GM21825 (cell line): ENCODE measurements at regions not wholly inside any gene's neighbourhood (a gene's known extent, or its start where the extent isn't known, plus 50 kb on each side); places are given as distances from the start of the nearest gene placed in this dataset.

Experiments
- ATAC-seq: cut with Tn5 transposase; IDR thresholded peaks from one replicate; pipeline ENCODE4 v1.9.1; 2021; ENCODE audit warnings: mild to moderate bottlenecking, moderate library complexity; ENCODE audit not compliant: unreplicated experiment

DNA sequence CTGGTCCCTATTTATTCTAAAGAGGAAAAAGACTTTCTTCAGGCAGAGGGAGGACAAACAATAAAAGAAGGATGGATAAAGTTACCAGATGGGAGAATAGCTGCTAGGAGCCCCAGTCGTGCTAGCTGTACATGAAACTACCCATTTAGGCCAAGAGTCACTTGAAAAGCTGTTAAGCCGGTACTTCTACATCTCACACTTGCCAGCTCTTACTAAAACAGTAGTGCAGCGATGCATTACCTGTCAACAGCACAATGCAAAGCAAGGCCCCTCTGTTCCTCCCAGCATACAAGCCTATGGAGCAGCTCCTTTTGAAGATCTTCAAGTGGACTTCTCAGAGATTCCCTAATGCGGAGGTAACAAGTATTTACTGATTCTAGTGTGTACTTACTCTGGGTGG is 1138.8 kb downstream of the ARAP2 start:
- no peak for ATAC-seq

DNA sequence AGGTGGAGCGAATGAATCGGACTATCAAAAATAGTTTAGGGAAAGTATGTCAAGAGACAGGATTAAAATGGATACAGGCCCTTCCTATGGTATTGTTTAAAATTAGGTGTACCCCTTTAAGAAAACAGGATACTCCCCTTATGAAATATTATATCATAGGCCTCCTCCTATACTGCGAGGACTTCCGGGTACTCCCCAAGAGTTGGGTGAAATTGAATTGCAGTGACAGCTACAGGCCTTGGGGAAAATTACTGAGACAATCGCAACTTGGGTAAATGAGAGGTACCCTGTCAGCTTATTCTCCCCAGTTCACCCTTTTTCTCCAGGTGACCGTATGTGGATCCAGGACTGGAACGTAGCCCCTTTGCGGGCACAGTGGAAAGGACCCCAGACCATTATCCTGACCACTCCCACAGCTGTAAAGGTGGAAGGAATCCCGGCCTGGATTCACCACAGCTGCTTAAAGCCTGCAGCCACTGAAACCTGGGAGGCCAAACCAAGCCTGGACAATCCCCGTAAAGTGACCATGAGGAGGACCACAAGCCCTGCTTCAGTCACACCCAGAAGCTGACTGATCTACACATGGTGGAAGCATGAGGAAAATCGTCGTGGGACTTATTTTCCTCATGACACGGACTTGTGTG is 1138.1 kb downstream of the ARAP2 start:
- no peak for ATAC-seq

DNA sequence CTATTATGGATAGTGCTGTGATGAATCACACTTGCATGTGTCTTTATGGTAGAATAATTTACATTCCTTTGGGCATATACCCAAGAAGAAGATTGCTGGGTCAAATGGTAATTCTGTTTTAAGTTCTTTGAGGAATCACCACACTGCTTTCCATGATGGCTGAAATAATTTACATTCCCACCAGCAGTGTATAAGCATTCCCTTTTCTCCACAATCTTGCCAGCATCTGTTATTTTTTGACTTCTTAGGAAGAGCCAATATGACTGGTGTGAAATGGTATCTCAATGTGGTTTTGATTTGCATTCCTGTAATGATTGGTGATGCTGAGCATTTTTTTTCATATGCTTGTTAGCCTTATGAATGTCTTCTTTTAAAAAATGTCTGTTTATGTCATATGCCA is 1120.2 kb downstream of the ARAP2 start:
- no peak for ATAC-seq

DNA sequence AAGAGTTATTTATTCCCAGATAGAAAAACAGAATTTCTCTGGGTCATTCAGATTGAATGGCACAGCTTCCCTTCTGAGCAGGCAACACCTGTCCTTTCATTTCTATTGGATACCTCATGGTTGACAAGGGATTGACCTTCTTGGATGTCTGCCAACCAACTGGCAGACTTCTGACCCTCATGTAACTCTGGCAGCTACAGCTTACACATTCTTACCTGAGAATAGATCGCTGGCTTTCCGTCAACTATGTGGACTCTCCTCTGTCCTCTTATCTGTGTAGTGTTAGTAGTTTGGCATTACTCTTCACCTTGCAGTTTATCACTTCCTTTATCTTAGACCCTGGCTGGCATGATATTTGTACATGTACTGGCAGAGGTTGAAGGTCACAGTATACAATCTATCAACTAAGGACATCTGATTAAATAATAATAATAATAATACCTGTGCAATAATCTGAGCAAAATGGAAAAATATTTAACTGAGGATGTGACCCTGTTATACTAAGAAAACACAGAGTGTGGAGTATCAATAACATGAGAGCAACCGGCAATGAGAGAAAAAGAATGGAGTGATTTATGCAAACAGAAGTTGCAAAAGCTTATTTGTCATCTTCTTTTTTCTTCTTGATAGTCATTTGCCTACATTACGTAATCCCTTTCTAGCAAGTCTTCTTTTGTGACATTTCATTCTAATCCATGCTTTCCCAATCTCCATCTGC is 1118.2 kb downstream of the ARAP2 start:
- ATAC-seq: no peak

DNA sequence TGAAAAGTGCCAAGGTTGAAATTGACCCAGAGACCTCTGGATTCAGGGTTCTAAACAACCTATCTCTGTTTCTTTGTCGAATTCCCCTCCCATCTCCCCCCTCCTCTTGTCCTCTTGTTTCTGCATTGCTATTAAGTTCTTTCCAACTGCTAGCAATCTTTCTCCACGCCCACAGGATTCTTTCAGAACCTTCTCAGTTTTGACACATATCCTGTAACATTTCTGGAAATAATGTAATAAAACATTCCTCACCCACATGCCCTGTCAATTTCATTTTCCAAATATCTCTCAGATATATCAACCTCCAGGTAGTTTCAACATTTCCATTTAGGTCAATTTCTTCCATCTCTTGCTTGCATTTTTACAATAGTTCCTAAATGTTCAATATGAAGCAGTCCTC is 1105.9 kb downstream of the ARAP2 start:
- ATAC-seq: no peak

DNA sequence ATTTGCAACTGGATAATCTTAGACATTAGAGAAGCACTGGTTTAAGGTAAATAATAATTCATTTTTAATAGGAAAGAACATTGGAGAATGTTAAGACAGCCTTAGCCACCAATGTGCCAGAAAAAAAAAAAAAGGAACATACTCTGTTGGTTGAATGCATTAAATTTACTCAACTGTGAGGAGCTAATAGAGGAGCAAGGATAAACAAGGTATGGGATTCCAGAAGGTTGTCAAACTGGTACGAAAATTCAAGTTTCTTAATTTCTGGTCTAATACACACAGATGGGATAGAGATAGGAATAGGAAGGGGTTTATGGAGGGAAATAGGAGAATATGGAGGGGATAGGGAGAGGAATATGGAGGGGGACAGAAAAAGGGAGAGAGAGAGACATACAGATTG is 1096.6 kb downstream of the ARAP2 start:
- no peak for ATAC-seq

DNA sequence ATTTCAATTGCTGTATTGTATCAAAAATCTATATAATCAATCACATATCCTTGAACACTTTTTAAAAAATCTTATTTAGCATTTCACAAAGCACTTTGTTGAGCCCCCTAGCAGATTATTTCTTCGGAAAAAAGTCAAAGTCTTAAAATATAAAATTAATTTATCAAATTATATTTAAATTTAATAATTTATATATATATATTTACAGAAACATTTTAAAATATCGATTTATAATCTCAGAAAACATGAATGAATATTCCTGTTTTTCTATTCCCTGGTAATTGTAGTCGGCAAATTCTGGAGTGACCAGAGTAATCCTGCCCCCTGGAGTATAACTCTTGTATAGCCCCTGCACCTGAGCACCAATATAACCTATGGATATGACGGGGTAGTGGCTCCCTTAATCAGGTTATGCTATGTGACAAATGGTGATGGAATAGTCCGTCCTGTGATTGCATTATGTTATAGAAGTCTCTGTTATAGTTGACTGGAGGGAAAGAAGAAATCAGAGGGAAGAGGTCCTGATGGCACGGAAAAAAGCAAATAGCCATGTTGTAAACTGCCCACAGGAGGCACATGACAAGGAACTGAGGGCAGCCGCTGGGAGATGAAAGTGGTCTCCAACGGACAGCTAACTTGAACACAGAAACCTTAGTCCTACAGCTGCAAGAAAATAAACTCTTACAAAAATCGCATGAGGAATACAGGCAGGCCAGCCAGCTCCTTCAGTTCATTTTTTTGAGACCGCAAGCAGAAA is 1092.3 kb downstream of the ARAP2 start:
- ATAC-seq: no peak

DNA sequence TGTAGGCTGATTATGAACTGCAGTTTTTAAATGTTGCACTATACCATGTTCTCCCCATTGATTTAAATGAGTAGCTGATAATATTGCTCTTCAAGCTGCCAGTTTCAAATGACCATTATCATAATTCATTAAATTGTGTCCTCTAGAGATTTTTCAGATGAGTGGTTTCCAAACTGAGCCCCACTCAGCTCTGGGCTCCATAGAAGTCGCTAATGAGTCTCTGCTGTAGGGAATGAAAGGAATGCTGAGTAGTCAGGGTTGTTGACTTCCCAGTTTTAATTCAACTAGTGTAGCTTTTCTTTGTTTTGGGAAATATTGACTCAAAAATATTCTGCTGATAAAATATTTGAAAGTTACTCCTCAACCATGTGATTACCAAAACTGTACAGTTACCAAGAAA is 1081.1 kb downstream of the ARAP2 start:
- ATAC-seq: no peak

DNA sequence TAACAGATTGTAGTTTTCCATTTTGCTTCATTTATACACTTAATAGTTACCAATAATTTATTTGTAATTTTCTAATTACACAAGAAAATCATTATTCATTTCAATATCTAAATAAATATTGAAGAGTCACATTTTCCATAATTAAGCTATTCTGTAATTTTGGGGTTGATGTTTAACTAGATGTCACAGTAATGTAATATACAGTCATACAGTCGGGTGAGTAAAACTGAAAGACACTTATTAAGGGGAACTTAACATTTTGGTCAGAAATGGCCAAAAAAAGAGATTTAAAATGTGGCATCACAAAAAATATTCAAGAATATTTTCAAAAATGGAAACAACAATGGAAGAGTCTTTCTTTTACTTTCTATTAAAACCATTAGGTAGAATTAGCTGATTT is 1080.3 kb downstream of the ARAP2 start:
- ATAC-seq: no peak

DNA sequence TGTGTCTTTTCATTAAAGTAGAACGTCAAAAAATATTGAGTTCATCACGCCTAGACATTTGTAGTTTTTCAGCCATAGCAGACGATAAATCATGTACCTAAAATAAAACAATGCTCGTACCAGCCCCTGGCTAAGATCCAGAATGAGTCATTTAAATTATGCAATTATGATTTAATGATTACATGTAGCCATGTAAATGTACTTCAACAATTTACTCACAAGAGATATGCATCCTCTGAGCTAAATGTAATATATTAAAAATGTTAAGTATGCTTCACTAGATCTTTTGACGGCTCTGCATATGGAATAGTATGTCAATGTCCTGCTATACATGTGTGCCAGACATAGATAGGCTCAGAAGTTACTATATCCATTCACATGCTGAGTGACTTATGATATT is 1077.8 kb downstream of the ARAP2 start:
- ATAC-seq: no peak

DNA sequence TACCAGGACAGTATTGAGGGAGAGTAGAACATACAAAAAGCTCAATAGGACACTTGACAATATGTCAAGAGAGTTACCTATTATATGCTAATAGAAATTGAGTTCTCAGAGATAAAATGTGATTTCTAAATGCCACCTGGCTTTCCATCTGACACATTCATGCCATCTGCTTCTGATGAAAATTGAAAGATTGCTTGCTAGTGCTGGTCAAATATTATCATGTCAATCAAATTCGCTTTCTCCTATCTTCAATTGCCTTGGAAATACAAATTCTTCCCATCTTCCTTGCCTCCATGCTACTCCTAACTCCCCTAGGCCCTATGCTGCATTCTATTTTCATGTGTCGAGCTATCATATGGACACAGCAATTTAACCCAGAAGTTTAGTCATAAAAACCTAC is 1076.9 kb downstream of the ARAP2 start:
- no peak for ATAC-seq

DNA sequence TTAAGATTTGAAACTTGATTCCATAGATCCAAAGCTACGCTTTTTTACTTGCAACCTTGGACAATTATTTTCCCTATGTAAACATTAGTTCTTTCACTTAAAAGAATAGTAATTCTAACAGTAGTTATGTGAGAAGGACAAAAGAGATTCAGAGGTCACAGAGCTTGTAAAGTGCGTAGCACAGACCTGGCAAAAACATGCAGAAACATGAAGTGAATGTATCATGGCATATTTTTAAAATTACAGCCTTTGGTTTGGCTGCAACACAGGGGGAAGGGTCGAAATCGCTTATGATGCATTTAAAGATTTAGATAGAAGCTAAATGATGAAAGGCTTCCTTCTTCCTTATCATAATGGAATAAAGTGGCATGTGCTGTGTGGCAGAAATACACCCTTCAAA is 1068.8 kb downstream of the ARAP2 start:
- ATAC-seq: no peak

DNA sequence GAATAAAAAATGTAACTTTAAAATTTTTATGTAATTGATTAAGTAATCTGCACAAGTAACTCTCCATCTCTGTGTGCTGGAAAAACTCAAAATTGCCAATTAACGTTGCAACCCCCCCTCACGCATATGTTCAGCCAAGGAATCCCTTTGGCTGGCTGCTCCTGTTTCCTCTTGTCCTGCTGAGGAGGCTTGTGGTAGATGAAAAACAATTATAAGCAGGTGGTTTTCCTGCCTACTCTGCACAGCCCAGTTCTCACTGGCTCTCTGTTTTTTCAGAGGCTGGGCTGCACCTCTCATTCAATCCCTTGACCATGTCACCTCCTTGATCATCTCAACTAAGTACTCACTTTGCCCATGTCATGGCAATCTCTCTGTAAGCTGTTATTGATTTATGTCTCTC is 1068.4 kb downstream of the ARAP2 start:
- no peak for ATAC-seq

DNA sequence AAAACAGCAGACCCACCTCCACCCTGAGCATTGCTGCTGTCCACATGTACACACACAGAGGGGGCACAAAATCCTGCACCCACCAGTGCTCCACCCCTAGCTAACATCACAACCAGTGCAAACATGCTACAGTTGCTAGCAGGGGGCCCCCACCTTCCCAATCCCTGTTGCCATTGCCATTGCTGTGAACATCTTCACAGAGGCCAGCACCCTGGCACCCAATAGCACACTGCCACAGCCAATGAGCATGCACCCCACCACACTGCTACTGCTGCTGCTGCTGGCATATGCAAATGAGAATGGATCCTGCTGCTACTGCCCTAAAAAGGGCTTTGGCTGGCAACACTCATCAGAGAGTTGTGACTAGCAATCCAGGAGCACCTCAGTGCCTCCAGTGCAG is 1061.9 kb downstream of the ARAP2 start:
- no peak for ATAC-seq

DNA sequence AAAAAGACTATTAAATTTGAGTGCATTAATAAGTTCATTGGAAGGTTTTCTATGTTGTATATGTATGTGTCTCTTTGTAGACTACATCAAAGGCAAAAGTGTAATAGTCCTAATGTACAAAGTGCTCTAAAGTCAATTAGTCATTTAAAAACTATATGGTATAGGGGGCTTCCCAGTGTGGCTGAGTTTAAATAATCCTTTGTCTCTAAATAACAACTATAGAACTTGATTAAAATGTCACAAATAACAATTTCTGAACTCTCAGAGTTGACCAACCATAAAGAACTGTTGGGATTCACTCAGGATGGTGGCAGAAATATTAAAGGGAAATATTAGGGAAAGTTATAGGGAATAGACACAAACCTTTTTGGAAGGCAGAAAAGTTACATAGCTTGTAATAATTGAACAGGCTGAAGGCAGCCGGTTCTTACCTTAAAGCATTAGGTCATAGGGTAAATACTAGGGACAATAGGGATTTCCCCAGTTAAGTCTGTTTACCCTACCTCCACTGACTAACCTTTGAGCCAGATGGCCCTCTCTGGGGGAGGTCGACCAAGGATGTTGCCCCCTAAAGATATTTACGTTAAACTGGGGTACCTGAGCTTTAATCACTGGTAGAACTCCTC is 1054.2 kb downstream of the ARAP2 start:
- ATAC-seq: no peak

DNA sequence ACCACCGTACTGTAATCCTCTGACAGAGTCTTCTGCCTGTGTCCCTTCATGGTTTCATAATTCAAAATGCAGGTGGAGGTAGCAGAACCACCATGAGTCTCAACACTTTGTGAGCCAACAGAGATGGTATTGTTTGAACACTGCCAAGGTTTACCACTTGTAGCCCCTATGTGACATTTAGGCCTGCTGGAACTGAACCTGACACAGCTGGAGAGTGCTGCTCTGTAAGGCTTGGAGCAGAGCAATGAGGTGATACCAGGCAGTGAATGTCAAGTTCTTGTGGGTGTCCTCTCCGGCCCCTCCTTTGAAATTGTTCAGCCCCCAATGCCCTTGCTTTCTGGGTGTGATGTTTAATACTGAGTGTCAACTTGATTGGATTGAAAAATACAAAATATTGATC is 1042.9 kb downstream of the ARAP2 start:
- no peak for ATAC-seq

DNA sequence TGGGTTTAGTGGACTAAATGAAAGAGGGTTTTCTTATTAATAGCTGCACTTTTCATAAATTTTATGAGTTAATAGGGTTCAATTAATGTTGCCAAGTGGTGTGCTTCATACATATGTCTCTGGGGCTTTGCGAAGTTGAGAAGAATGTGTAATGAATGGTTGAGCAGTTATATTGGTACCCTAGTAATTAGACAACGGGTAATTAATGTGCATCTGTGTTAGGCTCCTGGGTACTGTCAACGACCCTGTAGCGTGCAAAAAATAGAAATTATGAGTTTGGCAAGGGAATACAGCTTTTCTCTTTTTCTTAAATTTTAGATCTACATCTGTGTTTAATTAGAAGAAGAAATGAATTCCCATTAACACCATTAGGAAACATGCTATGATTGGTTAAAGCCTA is 1027.7 kb downstream of the ARAP2 start:
- no peak for ATAC-seq

DNA sequence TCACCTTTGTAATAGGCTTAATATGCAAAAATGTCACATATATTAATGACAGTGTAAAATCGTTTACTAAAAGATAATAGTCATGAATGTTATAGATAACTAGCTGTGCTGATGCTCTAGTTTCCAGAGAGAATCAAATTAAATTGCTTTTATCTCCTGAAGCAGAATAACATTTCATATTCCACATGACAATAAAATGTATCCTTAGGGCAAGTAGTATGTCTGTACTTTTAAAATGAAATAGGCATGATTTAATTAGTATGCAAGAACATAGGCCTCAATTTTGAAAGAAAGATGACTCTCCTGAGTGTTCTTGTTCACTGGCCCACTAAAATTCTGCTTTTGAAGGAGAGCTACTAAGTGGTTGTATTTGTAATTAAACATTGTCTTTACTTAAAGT is 1027.0 kb downstream of the ARAP2 start:
- no peak for ATAC-seq

DNA sequence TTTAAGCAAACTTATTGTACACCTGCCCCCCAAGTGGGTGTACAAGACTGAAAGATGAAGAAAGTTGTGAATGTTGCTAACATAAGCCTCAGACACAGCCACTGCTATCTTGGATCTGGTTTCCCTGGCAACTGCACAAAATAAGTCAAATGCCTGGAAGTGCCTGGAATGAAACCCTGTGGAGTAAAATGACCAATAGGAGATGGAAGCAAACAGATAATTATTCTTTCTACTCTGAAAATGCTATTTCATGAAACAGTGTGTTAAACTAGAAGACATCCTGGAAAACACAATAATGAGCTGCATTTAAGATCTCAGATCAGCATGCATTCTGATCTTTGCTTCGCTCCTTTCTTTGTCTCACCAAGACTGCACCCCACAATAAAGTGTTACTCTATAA is 1016.0 kb downstream of the ARAP2 start:
- ATAC-seq: no peak

DNA sequence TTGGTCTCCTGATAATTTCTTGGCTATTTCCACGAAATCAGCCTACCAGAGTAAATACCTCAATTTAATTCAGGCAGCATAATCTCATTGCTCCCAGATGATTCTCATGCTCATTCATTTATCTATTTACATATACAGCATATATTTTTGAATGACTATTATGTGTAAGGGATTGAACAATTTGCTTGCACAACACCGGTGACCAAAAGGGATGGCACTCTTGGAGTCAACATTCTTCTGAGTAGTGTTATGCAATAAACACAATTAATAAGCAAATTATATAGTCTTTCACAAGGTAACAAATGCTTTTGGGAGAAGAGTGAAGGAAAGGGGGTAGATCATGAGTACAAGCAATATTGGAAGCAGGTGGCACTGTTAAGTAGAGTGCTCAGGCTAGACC is 1015.3 kb downstream of the ARAP2 start:
- ATAC-seq: no peak

DNA sequence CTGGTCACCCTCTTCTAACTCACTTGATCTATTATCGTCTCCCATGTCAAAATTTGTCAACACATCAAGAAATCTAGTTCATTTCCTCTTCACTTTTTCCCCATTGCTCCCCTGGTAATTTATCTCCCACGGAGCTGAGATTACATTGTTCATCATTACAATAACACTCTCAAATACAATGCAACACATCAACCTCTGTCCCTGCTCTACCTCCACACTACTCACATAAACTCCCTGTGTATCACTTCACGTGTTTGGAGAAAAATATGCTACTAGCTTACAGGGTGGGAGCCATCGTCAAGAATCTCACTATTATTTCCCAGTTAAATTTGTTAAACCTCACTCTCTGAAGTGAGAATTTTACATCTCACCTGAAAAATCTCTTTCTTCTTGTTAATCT is 1006.4 kb downstream of the ARAP2 start:
- no peak for ATAC-seq

DNA sequence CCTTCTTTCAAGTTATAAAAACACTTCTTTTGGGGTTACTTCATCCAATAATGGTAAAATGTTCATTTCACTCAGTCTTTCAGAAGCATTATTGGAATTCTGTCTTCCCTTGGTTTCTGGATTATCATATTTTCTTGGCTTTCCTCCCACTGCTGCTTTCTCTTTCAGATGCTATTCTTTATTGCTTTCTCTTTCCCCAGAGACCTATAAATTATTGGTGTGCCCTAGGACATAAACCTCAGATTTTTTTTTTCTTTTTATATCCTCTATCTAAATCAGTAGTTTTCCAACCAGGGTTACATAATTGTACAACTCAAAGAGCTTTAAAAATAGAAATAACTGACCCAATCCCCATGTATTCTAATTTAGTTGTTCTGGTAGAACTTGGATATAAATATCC is 1005.5 kb downstream of the ARAP2 start:
- ATAC-seq: no peak
